GM18505 (cell line): ENCODE measurements at regions not wholly inside any gene's neighbourhood (a gene's known extent, or its start where the extent isn't known, plus 50 kb on each side); places are given as distances from the start of the nearest gene placed in this dataset.
"Not testable (repeated sequence)": the region's sequence is repeated elsewhere in the genome, so short reads cannot be mapped to it uniquely, and the experiment has no call there.

Experiments
- ATAC-seq: cut with Tn5 transposase; IDR thresholded peaks from one replicate; pipeline ENCODE4 v1.9.1; 2021; ENCODE audit not compliant: unreplicated experiment
- POLR2A ChIP-seq: IDR thresholded peaks from 4 replicates; pipeline ENCODE4 v1.6.1; 2011; ENCODE audit warnings: borderline replicate concordance; ENCODE audit not compliant: insufficient read depth, insufficient read length; ENCODE audit errors: extremely low read depth

- no peak for TF ChIP-seq POLR2A
- ATAC-seq, result no peak
These were observed 110.9 kb downstream of the FAM161A start for GRCh38 chr2:61742955-61743354.

GRCh38 chr2:61737841-61738240 lies 116.0 kb downstream of the FAM161A start:
- no peak for ATAC-seq
- TF ChIP-seq POLR2A, result no peak

- no peak for TF ChIP-seq POLR2A
- ATAC-seq, result no peak
These were observed 116.9 kb downstream of the FAM161A start for GRCh38 chr2:61736953-61737352.

- no peak for ATAC-seq
- no peak for TF ChIP-seq POLR2A
These were observed 120.3 kb downstream of the FAM161A start for GRCh38 chr2:61733563-61733962.

GRCh38 chr2:61732787-61733186 lies 121.1 kb downstream of the FAM161A start:
- TF ChIP-seq POLR2A, result no peak
- no peak for ATAC-seq

- ATAC-seq, result no peak
- TF ChIP-seq POLR2A, result no peak
These were observed 126.1 kb downstream of the FAM161A start for GRCh38 chr2:61727746-61728145.

- no peak for ATAC-seq
- TF ChIP-seq POLR2A, result no peak
These were observed 127.2 kb downstream of the FAM161A start for GRCh38 chr2:61726456-61727209.

GRCh38 chr2:61723364-61723763 lies 130.5 kb downstream of the FAM161A start:
- ATAC-seq, result not testable (repeated sequence)

GRCh38 chr2:61722800-61723199 lies 131.1 kb downstream of the FAM161A start:
- TF ChIP-seq POLR2A, result no peak
- ATAC-seq, result no peak

- ATAC-seq, result no peak
- TF ChIP-seq POLR2A, result no peak
These were observed 131.5 kb downstream of the FAM161A start for GRCh38 chr2:61722318-61722717.

- no peak for ATAC-seq
These were observed 132.5 kb downstream of the FAM161A start for GRCh38 chr2:61721382-61721781.

GRCh38 chr2:61720911-61721310 lies 132.9 kb downstream of the FAM161A start:
- ATAC-seq, result no peak
- TF ChIP-seq POLR2A, result no peak

More at GRCh38 chr2:61721382-61721781, 132.5 kb downstream of the FAM161A start:
- TF ChIP-seq POLR2A, result no peak

- ATAC-seq, result no peak
- no peak for TF ChIP-seq POLR2A
These were observed 134.9 kb downstream of the FAM161A start for GRCh38 chr2:61718965-61719364.

GRCh38 chr2:61715506-61715905 lies 138.4 kb downstream of the FAM161A start:
- TF ChIP-seq POLR2A, result no peak
- no peak for ATAC-seq

GRCh38 chr2:61714210-61714609 lies 139.7 kb downstream of the FAM161A start:
- no peak for ATAC-seq
- TF ChIP-seq POLR2A, result no peak
